Endothelial cell of umbilical vein (primary cell): ENCODE measurements at regions not wholly inside any gene's neighbourhood (a gene's known extent, or its start where the extent isn't known, plus 50 kb on each side); places are given as distances from the start of the nearest gene placed in this dataset.

ENCODE experiments used
- BruUV-seq: library from RNA; stranded (reverse); fragments of 400-500 nt; replicated peaks from 2 replicates; lab custom pipeline; 2021; lab: Mats Ljungman, UMichigan
- CTCF ChIA-PET: fragments of 300-600, 350-600 bp; sonication (Branson Sonifier 250); formaldehyde crosslinking; loops from one replicate; lab custom pipeline; 2021; ENCODE audit warnings: antibody characterized with exemption, inconsistent platforms; lab: Charles Lee
- POLR2A ChIA-PET: fragments of 300-600, 350-600 bp; sonication (Branson Sonifier 250); formaldehyde crosslinking; loops from one replicate; lab custom pipeline; 2021; ENCODE audit warnings: antibody characterized with exemption, inconsistent platforms; lab: Charles Lee
- DNase-seq: peaks from one replicate; pipeline ENCODE4 v3.0.0-alpha.2; 2011; ENCODE audit warnings: low read depth, low spot score
- FAIRE-seq: peaks from 2 replicates; lab custom pipeline; 2011; peaks lifted over from hg19 to GRCh38; lab: Jason Lieb, UNC
- H2AFZ ChIP-seq: 2 replicates; pipeline ENCODE4 v1.6.0; 2012; ENCODE audit warnings: low read depth, low read length, control low read depth, inconsistent platforms
- H3K27ac ChIP-seq: 2 replicates; pipeline ENCODE4 v1.5.1; 2011; ENCODE audit warnings: low read depth, mild to moderate bottlenecking, control low read depth, low read length, moderate library complexity; ENCODE audit not compliant: insufficient read depth
- H3K27me3 ChIP-seq, 2 experiments: 2 replicates each; pipeline versions ENCODE4 v1.6.0 to v1.6.1; 2011; ENCODE audit warnings: low read length in 2 of 2, mixed read lengths in 1 of 2; ENCODE audit not compliant: control insufficient read depth in 2 of 2, insufficient read depth in 2 of 2
- H3K36me3 ChIP-seq, 2 experiments: 2 replicates in 1 of 2; 3 replicates in 1 of 2; pipeline ENCODE4 v1.5.1; 2011; ENCODE audit warnings: low read length in 2 of 2, mild to moderate bottlenecking in 1 of 2, moderate library complexity in 1 of 2; ENCODE audit not compliant: control insufficient read depth in 2 of 2, insufficient read depth in 2 of 2; ENCODE audit errors: extremely low read depth in 1 of 2
- H3K4me1 ChIP-seq: 3 replicates; pipeline ENCODE4 v1.5.1; 2011; ENCODE audit warnings: mild to moderate bottlenecking, low read length; ENCODE audit not compliant: control insufficient read depth, insufficient read depth; ENCODE audit errors: extremely low read depth
- H3K4me2 ChIP-seq: 2 replicates; pipeline ENCODE4 v1.6.1; 2011; ENCODE audit warnings: low read length, control low read depth, mixed read lengths; ENCODE audit not compliant: insufficient read depth
- H3K4me3 ChIP-seq, 3 experiments: fragments of 200-600 bp in 1 of 3; sonication (generic), shearing (Covaris generic) in 1 of 3; replicated peaks in 1 of 3; 2 replicates each; pipeline ENCODE4 v1.5.1; 2011 to 2016; ENCODE audit warnings: control low read depth in 3 of 3, low read length in 3 of 3, mild to moderate bottlenecking in 2 of 3, inconsistent platforms in 1 of 3, low read depth in 1 of 3, moderate library complexity in 1 of 3; ENCODE audit not compliant: insufficient read depth in 1 of 3
- H3K79me2 ChIP-seq: 2 replicates; pipeline ENCODE4 v1.6.0; 2012; ENCODE audit warnings: low read length, inconsistent platforms; ENCODE audit not compliant: control insufficient read depth, insufficient read depth
- H3K9ac ChIP-seq: replicated peaks from 2 replicates; pipeline ENCODE3; 2011; ENCODE audit warnings: low read length, control low read depth; ENCODE audit not compliant: insufficient read depth; ENCODE audit errors: extremely low read depth
- H3K9me1 ChIP-seq: replicated peaks from 3 replicates; pipeline ENCODE4 v1.6.0; 2011; ENCODE audit warnings: mild to moderate bottlenecking, low read length; ENCODE audit not compliant: control insufficient read depth, insufficient read depth; ENCODE audit errors: extremely low read depth
- H3K9me3 ChIP-seq: replicated peaks from 2 replicates; pipeline ENCODE4 v1.5.1; 2012; ENCODE audit warnings: low read length, inconsistent platforms; ENCODE audit not compliant: control insufficient read depth, insufficient read depth
- H4K20me1 ChIP-seq: replicated peaks from 2 replicates; pipeline ENCODE3; 2011; ENCODE audit warnings: mild to moderate bottlenecking, low read length; ENCODE audit not compliant: control insufficient read depth, insufficient read depth; ENCODE audit errors: extremely low read depth
- EZH2 ChIP-seq: IDR thresholded peaks from 2 replicates; pipeline ENCODE4 v1.6.1; 2012; ENCODE audit warnings: borderline replicate concordance, low read depth, mild to moderate bottlenecking, moderate library complexity, low read length, inconsistent platforms; ENCODE audit not compliant: severe bottlenecking
- FOS ChIP-seq: IDR thresholded peaks from 2 replicates; pipeline ENCODE4 v1.6.1; 2011; ENCODE audit warnings: mild to moderate bottlenecking, low read length, moderate library complexity, borderline replicate concordance; ENCODE audit not compliant: insufficient read depth
- GATA2 ChIP-seq: IDR thresholded peaks from 2 replicates; pipeline ENCODE4 v1.7.0; 2011; ENCODE audit warnings: low read depth, mild to moderate bottlenecking, moderate library complexity, mixed read lengths, low read length; ENCODE audit not compliant: insufficient read length, insufficient read depth
- JUN ChIP-seq: IDR thresholded peaks from 2 replicates; pipeline ENCODE4 v1.6.1; 2011; ENCODE audit warnings: borderline replicate concordance, low read depth; ENCODE audit not compliant: insufficient read length, insufficient read depth
- MYC ChIP-seq: IDR thresholded peaks from one replicate; pipeline ENCODE4 v1.6.1; 2011; ENCODE audit warnings: mild to moderate bottlenecking, low read depth, low read length
- POLR2A ChIP-seq: IDR thresholded peaks from 2 replicates; pipeline ENCODE4 v1.6.1; 2012; ENCODE audit warnings: low read depth, mild to moderate bottlenecking, control low read depth, low read length
- POLR2AphosphoS5 ChIP-seq: IDR thresholded peaks from 2 replicates; pipeline ENCODE4 v1.6.1; 2012; ENCODE audit warnings: low read depth, mild to moderate bottlenecking, control low read depth, low read length, moderate library complexity; ENCODE audit not compliant: insufficient read depth
- dilution Hi-C: fragments of 300-500 bp; cut with MboI; formaldehyde crosslinking; loops from one replicate; pipeline ENCODE4 v1.15.0; 2019; ENCODE audit warnings: low sequenced_read_pairs; ENCODE audit not compliant: extremely low pct_ligation_motif_present
- intact Hi-C: fragments of 100-400 bp; cut with micrococcal nuclease; formaldehyde crosslinking; loops from one replicate; pipeline ENCODE4 v1.10.0; 2022
- TF ChIP-seq, protein P1 (sequence below): IDR thresholded peaks from 2 replicates; pipeline ENCODE4 v1.6.1; 2011; ENCODE audit not compliant: insufficient read depth, insufficient read length
- TF ChIP-seq, protein P2 (sequence below), 2 donors: IDR thresholded peaks; 1 replicate in 1 of 2; 2 replicates in 1 of 2; pipeline ENCODE4 v1.5.1; 2011; ENCODE audit warnings: low read length in 2 of 2, mild to moderate bottlenecking in 2 of 2, moderate library complexity in 2 of 2, control low read depth in 1 of 2, inconsistent platforms in 1 of 2, low read depth in 1 of 2; ENCODE audit not compliant: insufficient read depth in 1 of 2; ENCODE audit errors: extremely low read depth in 1 of 2

DNA sequence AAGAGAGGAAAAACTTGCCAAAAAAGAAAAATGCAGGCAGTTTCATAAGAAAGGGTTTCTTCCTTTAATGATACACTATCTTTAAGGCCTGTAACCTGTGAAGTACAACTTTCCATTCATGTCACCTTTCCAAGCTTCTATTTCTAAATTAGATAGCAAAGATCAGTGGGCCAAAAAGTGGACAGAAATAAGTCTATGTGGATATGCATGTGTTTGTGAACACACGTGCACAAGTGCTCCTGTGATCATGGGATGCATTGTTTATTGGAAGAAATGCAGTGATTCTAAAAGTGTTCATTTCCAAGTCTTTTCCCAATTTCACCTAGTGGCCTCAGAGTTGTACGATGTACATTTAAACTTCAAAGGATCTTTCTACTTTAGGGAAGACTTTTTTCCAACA is 230.0 kb upstream of the BLID start:
- Histone ChIP-seq H3K36me3 (no peaks in the 10 kb centered on the region), H4K20me1 (no peaks in the 10 kb centered on the region), H3K4me2 (no peak overlapping the region), H3K4me1 (no peaks in the 10 kb centered on the region), H3K27ac (no peak overlapping the region), H2AFZ (no peak overlapping the region), H3K4me3 (no peak overlapping the region), H3K9ac (no peak overlapping the region), H3K79me2 (no peaks in the 10 kb centered on the region), H3K9me1 (no peaks in the 10 kb centered on the region), H3K9me3 (no peaks in the 10 kb centered on the region), H3K27me3 (no peaks in the 10 kb centered on the region)
- DNase-seq (no peak), FAIRE-seq (no peak)
- TF ChIP-seq JUN, result no peak
- TF ChIP-seq POLR2A, result no peak
- TF ChIP-seq FOS, result no peak
- TF ChIP-seq, protein P1, sequence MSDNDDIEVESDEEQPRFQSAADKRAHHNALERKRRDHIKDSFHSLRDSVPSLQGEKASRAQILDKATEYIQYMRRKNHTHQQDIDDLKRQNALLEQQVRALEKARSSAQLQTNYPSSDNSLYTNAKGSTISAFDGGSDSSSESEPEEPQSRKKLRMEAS, result no peak
- TF ChIP-seq GATA2, result no peak
- no peak for TF ChIP-seq EZH2
- no peak for TF ChIP-seq POLR2AphosphoS5
- no peak for TF ChIP-seq MYC
- BruUV-seq, result no TSS peak
- dilution Hi-C loops (no loop called here), intact Hi-C loops (no loop called here)
- POLR2A ChIA-PET, result no interaction called here
- CTCF ChIA-PET, result no interaction called here

DNA sequence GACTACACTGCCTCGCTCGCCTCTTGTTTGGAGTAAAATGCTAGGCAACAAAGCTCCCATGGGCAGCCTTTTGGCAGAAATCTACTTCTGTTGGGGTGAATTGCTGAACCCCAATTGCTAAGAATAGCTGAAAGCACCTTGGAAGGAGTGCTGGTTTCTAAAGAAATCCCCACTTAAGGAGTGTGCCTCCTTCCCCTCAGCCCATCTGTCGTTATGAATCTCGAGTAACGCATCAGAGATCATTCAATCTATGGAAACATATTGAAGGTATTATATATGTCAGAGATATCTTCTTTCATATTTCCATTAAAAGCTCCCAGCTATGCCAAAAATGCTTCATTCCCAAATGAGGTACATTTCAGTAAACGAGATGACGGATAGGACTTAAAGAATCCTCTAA is 229.6 kb upstream of the BLID start:
- ChIA-PET POLR2A (no interaction called here), CTCF (no interaction called here)
- FAIRE-seq (no peak), DNase-seq (no peak)
- no peaks in the 10 kb centered on the region for H3K36me3 ChIP-seq
- dilution Hi-C loops, result no loop called here
- intact Hi-C loops, result no loop called here
- no TSS peak for BruUV-seq
- no peaks in the 10 kb centered on the region for H3K9me1 ChIP-seq
- H3K27me3 ChIP-seq, result no peaks in the 10 kb centered on the region
- H4K20me1 ChIP-seq, result no peaks in the 10 kb centered on the region
- H3K4me3 ChIP-seq, result no peak overlapping the region
- H2AFZ ChIP-seq, result no peak overlapping the region
- no peaks in the 10 kb centered on the region for H3K4me1 ChIP-seq
- no peak overlapping the region for H3K9ac ChIP-seq
- no peak for TF ChIP-seq MYC
- TF ChIP-seq, protein P1, result no peak
- TF ChIP-seq JUN, result no peak
- TF ChIP-seq FOS, result no peak
- no peak for TF ChIP-seq GATA2
- no peak for TF ChIP-seq EZH2
- TF ChIP-seq POLR2AphosphoS5, result no peak
- no peak for TF ChIP-seq POLR2A
- TF ChIP-seq, protein P2, sequence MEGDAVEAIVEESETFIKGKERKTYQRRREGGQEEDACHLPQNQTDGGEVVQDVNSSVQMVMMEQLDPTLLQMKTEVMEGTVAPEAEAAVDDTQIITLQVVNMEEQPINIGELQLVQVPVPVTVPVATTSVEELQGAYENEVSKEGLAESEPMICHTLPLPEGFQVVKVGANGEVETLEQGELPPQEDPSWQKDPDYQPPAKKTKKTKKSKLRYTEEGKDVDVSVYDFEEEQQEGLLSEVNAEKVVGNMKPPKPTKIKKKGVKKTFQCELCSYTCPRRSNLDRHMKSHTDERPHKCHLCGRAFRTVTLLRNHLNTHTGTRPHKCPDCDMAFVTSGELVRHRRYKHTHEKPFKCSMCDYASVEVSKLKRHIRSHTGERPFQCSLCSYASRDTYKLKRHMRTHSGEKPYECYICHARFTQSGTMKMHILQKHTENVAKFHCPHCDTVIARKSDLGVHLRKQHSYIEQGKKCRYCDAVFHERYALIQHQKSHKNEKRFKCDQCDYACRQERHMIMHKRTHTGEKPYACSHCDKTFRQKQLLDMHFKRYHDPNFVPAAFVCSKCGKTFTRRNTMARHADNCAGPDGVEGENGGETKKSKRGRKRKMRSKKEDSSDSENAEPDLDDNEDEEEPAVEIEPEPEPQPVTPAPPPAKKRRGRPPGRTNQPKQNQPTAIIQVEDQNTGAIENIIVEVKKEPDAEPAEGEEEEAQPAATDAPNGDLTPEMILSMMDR (IDR thresholded peaks at IDR 0.05; ENCODE audit: extremely low read depth in 1 of 2, insufficient read depth in 1 of 2, low read depth in 1 of 2, low read length in 2 of 2), result no peak
- H3K4me2 ChIP-seq, result no peak overlapping the region
- no peaks in the 10 kb centered on the region for H3K9me3 ChIP-seq
- no peaks in the 10 kb centered on the region for H3K79me2 ChIP-seq
- H3K27ac ChIP-seq, result no peak overlapping the region
